ENCODE measurements at regions not wholly inside any gene's neighbourhood (a gene's known extent, or its start where the extent isn't known, plus 50 kb on each side); places are given as distances from the start of the nearest gene placed in this dataset.

- Histone ChIP-seq H3K79me2 (ENCODE audit: insufficient read depth, low read length) (no peaks in the 10 kb centered on the region), H3K27ac (ENCODE audit: low read length) (no peak overlapping the region), H3K9me3 (ENCODE audit: insufficient read depth, low read length, severe bottlenecking) (no peaks in the 10 kb centered on the region), H3K36me3 (ENCODE audit: insufficient read depth, low read length) (no peaks in the 10 kb centered on the region), H2AFZ (ENCODE audit: low read depth, low read length) (no peak overlapping the region), H4K20me1 (ENCODE audit: insufficient read depth, low read length) (no peaks in the 10 kb centered on the region), H3K9ac (ENCODE audit: low read depth, low read length) (no peak overlapping the region), H3K4me3 (ENCODE audit: low read depth in 1 of 2, low read length in 2 of 2) (no peak overlapping the region), H3K4me2 (ENCODE audit: insufficient read depth, low read length) (no peak overlapping the region), H3K4me1 (ENCODE audit: insufficient read depth, low read length) (no peaks in the 10 kb centered on the region), H3K27me3 (ENCODE audit: insufficient read depth, low read length, poor library complexity) (peaks cover 3% of the 10 kb centered on the region)
- no peak for TF ChIP-seq CTCF (IDR thresholded peaks at IDR 0.05; ENCODE audit: borderline replicate concordance, extremely low read depth, low read length, poor library complexity, severe bottlenecking)
- TF ChIP-seq EZH2 (IDR thresholded peaks at IDR 0.05; ENCODE audit: borderline replicate concordance, low read depth, low read length, severe bottlenecking): no peak
- DNase-seq (no peak), ATAC-seq (ENCODE audit: insufficient read depth, low read depth) (no peak)
These were observed 90.3 kb upstream of the PTPN3 start for GRCh38 chr9:109588415-109588814.

GRCh38 chr9:109590966-109591365 is 92.9 kb upstream of the PTPN3 start:
- Histone ChIP-seq H3K27me3 (ENCODE audit: insufficient read depth, low read length, poor library complexity) (peaks cover 3% of the 10 kb centered on the region), H3K79me2 (ENCODE audit: insufficient read depth, low read length) (no peaks in the 10 kb centered on the region), H3K4me2 (ENCODE audit: insufficient read depth, low read length) (no peak overlapping the region), H3K9ac (ENCODE audit: low read depth, low read length) (no peak overlapping the region), H3K4me1 (ENCODE audit: insufficient read depth, low read length) (no peaks in the 10 kb centered on the region), H3K36me3 (ENCODE audit: insufficient read depth, low read length) (no peaks in the 10 kb centered on the region), H3K4me3 (ENCODE audit: low read depth in 1 of 2, low read length in 2 of 2) (no peak overlapping the region), H3K27ac (ENCODE audit: low read length) (no peak overlapping the region), H2AFZ (ENCODE audit: low read depth, low read length) (no peak overlapping the region), H3K9me3 (ENCODE audit: insufficient read depth, low read length, severe bottlenecking) (no peaks in the 10 kb centered on the region), H4K20me1 (ENCODE audit: insufficient read depth, low read length) (no peaks in the 10 kb centered on the region)
- no peak for ATAC-seq (ENCODE audit: insufficient read depth, low read depth)
- DNase-seq: no peak
- no peak for TF ChIP-seq EZH2 (IDR thresholded peaks at IDR 0.05; ENCODE audit: borderline replicate concordance, low read depth, low read length, severe bottlenecking)

GRCh38 chr9:109591691-109592090 is 93.6 kb upstream of the PTPN3 start:
- no peak overlapping the region for H3K4me3 ChIP-seq (ENCODE audit: low read depth in 1 of 2, low read length in 2 of 2)
- no peaks in the 10 kb centered on the region for H4K20me1 ChIP-seq (ENCODE audit: insufficient read depth, low read length)
- no peaks in the 10 kb centered on the region for H3K9me3 ChIP-seq (ENCODE audit: insufficient read depth, low read length, severe bottlenecking)
- no peaks in the 10 kb centered on the region for H3K36me3 ChIP-seq (ENCODE audit: insufficient read depth, low read length)
- no peaks in the 10 kb centered on the region for H3K79me2 ChIP-seq (ENCODE audit: insufficient read depth, low read length)
- no peak overlapping the region for H2AFZ ChIP-seq (ENCODE audit: low read depth, low read length)
- TF ChIP-seq EZH2 (IDR thresholded peaks at IDR 0.05; ENCODE audit: borderline replicate concordance, low read depth, low read length, severe bottlenecking) (no peak), CTCF (IDR thresholded peaks at IDR 0.05; ENCODE audit: borderline replicate concordance, extremely low read depth, low read length, poor library complexity, severe bottlenecking) (no peak)
- DNase-seq (no peak), ATAC-seq (ENCODE audit: insufficient read depth, low read depth) (no peak)
- H3K27me3 ChIP-seq (ENCODE audit: insufficient read depth, low read length, poor library complexity): peaks cover 3% of the 10 kb centered on the region
- H3K9ac ChIP-seq (ENCODE audit: low read depth, low read length): no peak overlapping the region
- no peak overlapping the region for H3K27ac ChIP-seq (ENCODE audit: low read length)
- H3K4me2 ChIP-seq (ENCODE audit: insufficient read depth, low read length): no peak overlapping the region
- H3K4me1 ChIP-seq (ENCODE audit: insufficient read depth, low read length): no peaks in the 10 kb centered on the region

- H3K27ac ChIP-seq (ENCODE audit: low read length): no peak overlapping the region
- H3K36me3 ChIP-seq (ENCODE audit: insufficient read depth, low read length): no peaks in the 10 kb centered on the region
- H3K9me3 ChIP-seq (ENCODE audit: insufficient read depth, low read length, severe bottlenecking): no peaks in the 10 kb centered on the region
- DNase-seq (no peak), ATAC-seq (ENCODE audit: insufficient read depth, low read depth) (no peak)
- TF ChIP-seq EZH2 (IDR thresholded peaks at IDR 0.05; ENCODE audit: borderline replicate concordance, low read depth, low read length, severe bottlenecking) (no peak), CTCF (IDR thresholded peaks at IDR 0.05; ENCODE audit: borderline replicate concordance, extremely low read depth, low read length, poor library complexity, severe bottlenecking) (no peak)
- no peak overlapping the region for H3K4me3 ChIP-seq (ENCODE audit: low read depth in 1 of 2, low read length in 2 of 2)
- no peaks in the 10 kb centered on the region for H4K20me1 ChIP-seq (ENCODE audit: insufficient read depth, low read length)
- no peak overlapping the region for H2AFZ ChIP-seq (ENCODE audit: low read depth, low read length)
- H3K4me2 ChIP-seq (ENCODE audit: insufficient read depth, low read length): no peak overlapping the region
- no peaks in the 10 kb centered on the region for H3K4me1 ChIP-seq (ENCODE audit: insufficient read depth, low read length)
- no peaks in the 10 kb centered on the region for H3K27me3 ChIP-seq (ENCODE audit: insufficient read depth, low read length, poor library complexity)
- H3K9ac ChIP-seq (ENCODE audit: low read depth, low read length): no peak overlapping the region
- H3K79me2 ChIP-seq (ENCODE audit: insufficient read depth, low read length): no peaks in the 10 kb centered on the region
These were observed 95.5 kb upstream of the PTPN3 start for GRCh38 chr9:109593612-109594011.
